CD4-positive, alpha-beta memory T cell (primary cell): ENCODE measurements at regions not wholly inside any gene's neighbourhood (a gene's known extent, or its start where the extent isn't known, plus 50 kb on each side); places are given as distances from the start of the nearest gene placed in this dataset.

Experiments used
- CTCF ChIA-PET: fragments of 350-600 bp; sonication (Branson Sonifier 250); formaldehyde crosslinking; loops from one replicate; lab custom pipeline; 2021; ENCODE audit warnings: inconsistent platforms; ENCODE audit not compliant: partially characterized antibody; lab: Charles Lee
- POLR2A ChIA-PET: fragments of 350-600 bp; sonication (Branson Sonifier 250); formaldehyde crosslinking; loops from one replicate; lab custom pipeline; 2021; ENCODE audit not compliant: partially characterized antibody; lab: Charles Lee
- DNase-seq, 5 donors: peaks; one replicate each; pipeline versions ENCODE4 v3.0.0 to v3.0.0-alpha.2; 2020 to 2022; ENCODE audit warnings: mixed read lengths in 1 of 5
- H3K27ac ChIP-seq: one replicate; pipeline ENCODE4 v1.7.0; 2013; ENCODE audit warnings: low read depth, low read length
- H3K27me3 ChIP-seq: 2 replicates; pipeline ENCODE4 v1.7.0; 2013; ENCODE audit warnings: mild to moderate bottlenecking, low read length, moderate library complexity; ENCODE audit not compliant: insufficient read depth
- H3K36me3 ChIP-seq: 2 replicates; pipeline ENCODE4 v1.7.0; 2013; ENCODE audit warnings: mild to moderate bottlenecking, low read length, moderate library complexity; ENCODE audit not compliant: insufficient read depth
- H3K4me1 ChIP-seq: 2 replicates; pipeline ENCODE4 v1.7.0; 2013; ENCODE audit warnings: mild to moderate bottlenecking, low read length, moderate library complexity; ENCODE audit not compliant: insufficient read depth
- H3K4me3 ChIP-seq, 2 donors: one replicate each; pipeline ENCODE4 v1.7.0; 2013; ENCODE audit warnings: low read length in 2 of 2, mild to moderate bottlenecking in 1 of 2
- H3K9me3 ChIP-seq, 2 donors: one replicate each; pipeline ENCODE4 v1.7.0; 2013; ENCODE audit warnings: low read length in 2 of 2, control low read depth in 1 of 2; ENCODE audit not compliant: control insufficient read depth in 1 of 2
- H3K27ac Mint-ChIP-seq, 7 donors: one replicate each; pipeline ENCODE4 v1.8.0; 2020 to 2021; ENCODE audit warnings: mixed read lengths in 7 of 7, mild to moderate bottlenecking in 6 of 7, inconsistent platforms in 3 of 7, moderate library complexity in 3 of 7
- H3K27me3 Mint-ChIP-seq, 2 donors: one replicate each; pipeline ENCODE4 v1.8.0; 2020 to 2021; ENCODE audit warnings: mixed read lengths in 2 of 2
- H3K36me3 Mint-ChIP-seq, 2 donors: one replicate each; pipeline ENCODE4 v1.8.0; 2020 to 2021; ENCODE audit warnings: mixed read lengths in 2 of 2, inconsistent platforms in 1 of 2, mild to moderate bottlenecking in 1 of 2
- H3K4me1 Mint-ChIP-seq, 4 donors: one replicate each; pipeline ENCODE4 v1.8.0; 2020 to 2021; ENCODE audit warnings: mixed read lengths in 4 of 4, mild to moderate bottlenecking in 1 of 4
- H3K4me3 Mint-ChIP-seq, 8 donors: one replicate each; pipeline ENCODE4 v1.8.0; 2020 to 2021; ENCODE audit warnings: mixed read lengths in 8 of 8, mild to moderate bottlenecking in 7 of 8, moderate library complexity in 6 of 8, inconsistent platforms in 3 of 8
- H3K9me3 Mint-ChIP-seq, 8 donors: one replicate each; pipeline ENCODE4 v1.8.0; 2020 to 2021; ENCODE audit warnings: mixed read lengths in 8 of 8, mild to moderate bottlenecking in 5 of 8, inconsistent platforms in 3 of 8, moderate library complexity in 1 of 8
- intact Hi-C: fragments of 100-400 bp; cut with micrococcal nuclease; formaldehyde crosslinking; loops from one replicate; pipeline ENCODE4 v1.15.1; 2023

DNA sequence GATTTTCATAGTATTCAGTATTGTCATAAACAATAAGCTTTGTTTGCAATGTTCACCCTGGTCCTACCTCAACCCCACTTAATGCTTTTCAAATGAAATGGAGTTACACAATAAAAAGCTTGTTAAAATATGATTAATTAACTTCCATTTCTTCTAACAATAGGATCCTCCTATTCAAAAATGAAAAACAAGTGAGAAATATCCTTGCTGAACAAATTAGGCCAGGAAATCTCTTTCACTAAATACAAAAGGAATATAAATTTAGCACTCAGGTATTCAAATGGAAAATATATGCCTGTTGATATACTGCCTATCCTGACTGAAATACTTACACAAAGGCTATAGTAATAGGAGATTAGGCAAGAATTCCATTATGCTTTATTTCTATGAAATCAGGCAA lies 323.4 kb upstream of the GRM3 start:
- CTCF ChIA-PET = no interaction called here
- intact Hi-C loops = no loop called here
- POLR2A ChIA-PET = no interaction called here
- no peak for DNase-seq
- Histone ChIP-seq H3K27me3 (no peaks in the 10 kb centered on the region), H3K36me3 (no peaks in the 10 kb centered on the region), H3K4me3 (no peak overlapping the region), H3K27ac (no peak overlapping the region), H3K9me3 (no peaks in the 10 kb centered on the region), H3K4me1 (no peaks in the 10 kb centered on the region)
- Mint-ChIP-seq H3K9me3 (peaks cover 0 to 12% (median under 1%) of the 10 kb centered on the region in 8 donors), H3K36me3 (no peaks in the 10 kb centered on the region), H3K4me3 (no peak overlapping the region), H3K4me1 (no peaks in the 10 kb centered on the region), H3K27me3 (no peaks in the 10 kb centered on the region), H3K27ac (no peak overlapping the region)

GRCh38 chr7:86313842-86314241 lies 329.9 kb upstream of the GRM3 start:
- CTCF ChIA-PET = no interaction called here
- intact Hi-C loops = no loop called here
- Histone ChIP-seq H3K27ac (no peak overlapping the region), H3K4me1 (no peaks in the 10 kb centered on the region), H3K9me3 (no peaks in the 10 kb centered on the region), H3K4me3 (no peak overlapping the region), H3K36me3 (no peaks in the 10 kb centered on the region), H3K27me3 (no peaks in the 10 kb centered on the region)
- Mint-ChIP-seq H3K36me3 (no peaks in the 10 kb centered on the region), H3K27me3 (no peaks in the 10 kb centered on the region), H3K4me3 (no peak overlapping the region), H3K4me1 (no peaks in the 10 kb centered on the region), H3K27ac (no peak overlapping the region), H3K9me3 (peaks cover 0 to 8% (median 0%) of the 10 kb centered on the region in 8 donors)
- POLR2A ChIA-PET = no interaction called here
- DNase-seq = no peak

DNA sequence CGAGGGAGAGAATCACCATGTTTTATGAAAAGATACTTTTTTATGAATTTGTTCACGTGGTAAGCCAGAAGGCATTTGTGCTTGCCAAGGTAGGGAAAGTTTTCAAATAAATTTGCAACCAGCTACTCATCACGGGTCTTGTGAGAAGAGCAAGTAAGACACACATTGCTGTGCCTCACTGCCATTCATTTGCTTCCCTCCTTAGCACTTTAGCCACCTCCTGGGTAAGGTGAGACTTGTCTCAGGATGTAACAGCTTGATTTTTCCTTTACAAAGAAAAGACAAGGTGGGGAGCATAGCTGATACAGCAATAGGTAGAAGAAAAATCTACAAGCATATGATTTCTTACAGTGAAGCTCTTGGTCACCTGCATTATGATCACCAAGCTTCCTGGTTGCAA lies 342.4 kb upstream of the GRM3 start:
- H3K27ac ChIP-seq = no peak overlapping the region
- H3K4me1 ChIP-seq = no peaks in the 10 kb centered on the region
- H3K9me3 ChIP-seq = no peaks in the 10 kb centered on the region
- Mint-ChIP-seq H3K27me3 (no peaks in the 10 kb centered on the region), H3K36me3 (no peaks in the 10 kb centered on the region), H3K9me3 (peaks cover 0 to 5% (median 2%) of the 10 kb centered on the region in 8 donors), H3K4me3 (no peak overlapping the region), H3K27ac (no peak overlapping the region), H3K4me1 (no peaks in the 10 kb centered on the region)
- H3K4me3 ChIP-seq = no peak overlapping the region
- no peaks in the 10 kb centered on the region for H3K36me3 ChIP-seq
- ChIA-PET CTCF (no interaction called here), POLR2A (no interaction called here)
- intact Hi-C loops = no loop called here
- no peak for DNase-seq
- H3K27me3 ChIP-seq = no peaks in the 10 kb centered on the region

DNA sequence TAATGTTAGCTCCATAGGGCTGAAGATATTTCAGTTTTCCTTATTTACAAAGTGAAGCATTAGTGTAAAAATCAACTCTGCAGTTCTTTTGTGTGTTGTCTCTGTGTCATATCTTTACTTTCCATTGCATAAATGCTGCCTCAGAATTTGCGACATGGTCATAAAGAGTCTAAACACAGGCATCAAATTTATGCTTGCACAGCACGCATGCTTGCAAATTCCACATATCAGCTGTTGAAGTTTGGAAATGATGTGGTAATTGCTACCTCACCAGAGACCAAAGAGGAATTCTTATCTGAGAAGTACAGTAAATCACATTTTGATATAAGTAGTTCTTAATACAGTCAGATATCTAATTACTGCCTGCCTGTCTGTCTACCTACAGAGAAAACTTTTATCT lies 348.2 kb upstream of the GRM3 start:
- no peaks in the 10 kb centered on the region for H3K27me3 ChIP-seq
- no peak overlapping the region for H3K4me3 ChIP-seq
- peaks cover 0 to 8% (median 2%) of the 10 kb centered on the region in 8 donors for H3K9me3 Mint-ChIP-seq
- H3K9me3 ChIP-seq = no peaks in the 10 kb centered on the region
- CTCF ChIA-PET = no interaction called here
- POLR2A ChIA-PET = no interaction called here
- H3K27ac Mint-ChIP-seq = no peak overlapping the region
- H3K4me3 Mint-ChIP-seq = no peak overlapping the region
- intact Hi-C loops = no loop called here
- H3K27me3 Mint-ChIP-seq = no peaks in the 10 kb centered on the region
- no peaks in the 10 kb centered on the region for H3K4me1 ChIP-seq
- no peaks in the 10 kb centered on the region for H3K36me3 Mint-ChIP-seq
- no peaks in the 10 kb centered on the region for H3K4me1 Mint-ChIP-seq
- no peak overlapping the region for H3K27ac ChIP-seq
- H3K36me3 ChIP-seq = no peaks in the 10 kb centered on the region
- DNase-seq = no peak

DNA sequence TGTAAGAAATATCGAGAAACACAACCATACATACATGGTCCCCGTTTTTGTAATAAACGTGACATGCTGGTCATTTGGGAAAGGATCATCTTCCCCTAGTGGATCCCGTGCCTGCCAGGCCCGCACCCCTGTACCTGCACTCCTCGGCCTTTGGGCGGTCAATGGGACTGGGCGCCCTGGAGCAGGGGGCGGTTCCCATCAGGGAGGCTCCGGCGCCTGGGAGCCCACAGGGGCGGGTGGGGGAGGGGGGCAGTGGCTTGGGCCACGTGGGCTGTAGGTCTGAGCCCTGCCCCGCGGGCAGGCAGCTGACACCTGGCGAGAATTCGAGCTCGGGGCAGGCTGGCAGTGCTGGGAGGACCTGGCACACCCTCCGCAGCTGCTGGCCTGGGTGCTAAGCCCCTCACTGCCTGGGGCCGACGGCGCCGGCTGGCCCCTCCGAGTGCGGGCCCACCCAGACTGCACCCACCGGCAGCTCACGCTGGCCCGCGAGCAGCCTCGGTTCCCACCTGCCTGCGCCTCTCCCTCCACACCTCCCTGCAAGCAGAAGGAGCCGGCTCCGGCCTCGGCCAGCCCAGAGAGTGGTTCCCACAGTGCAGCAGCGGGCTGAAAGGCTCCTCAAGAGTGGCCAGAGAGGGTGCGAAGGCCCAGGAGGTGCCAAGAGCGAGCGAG lies 361.6 kb upstream of the GRM3 start:
- Mint-ChIP-seq H3K9me3 (peaks cover 0 to 8% (median 2%) of the 10 kb centered on the region in 8 donors), H3K4me3 (no peak overlapping the region), H3K4me1 (no peaks in the 10 kb centered on the region), H3K27ac (no peak overlapping the region), H3K36me3 (no peaks in the 10 kb centered on the region), H3K27me3 (no peaks in the 10 kb centered on the region)
- CTCF ChIA-PET = no interaction called here
- Histone ChIP-seq H3K27ac (no peak overlapping the region), H3K36me3 (no peaks in the 10 kb centered on the region), H3K4me3 (no peak overlapping the region), H3K9me3 (no peaks in the 10 kb centered on the region), H3K27me3 (no peaks in the 10 kb centered on the region), H3K4me1 (no peaks in the 10 kb centered on the region)
- intact Hi-C loops = no loop called here
- POLR2A ChIA-PET = no interaction called here
- no peak for DNase-seq

DNA sequence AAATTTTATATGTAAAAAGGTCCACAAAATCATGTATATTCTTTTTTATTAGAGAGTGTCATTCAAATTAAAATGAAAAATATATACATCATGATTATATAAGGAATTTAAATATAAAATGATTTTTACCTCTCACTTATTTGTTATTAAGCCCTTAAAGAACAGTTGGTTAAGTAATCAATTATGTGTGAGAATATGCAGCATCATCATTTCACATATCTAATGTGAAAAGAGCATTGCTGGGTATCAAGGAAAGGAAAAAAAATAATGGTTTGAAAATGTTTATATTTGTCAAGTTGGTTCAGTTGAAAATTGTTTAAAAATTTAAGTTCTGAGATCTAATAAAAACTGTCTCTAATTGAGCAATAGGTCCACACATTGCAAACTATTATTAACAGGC lies 363.6 kb upstream of the GRM3 start:
- POLR2A ChIA-PET = no interaction called here
- Histone ChIP-seq H3K9me3 (no peaks in the 10 kb centered on the region), H3K27ac (no peak overlapping the region), H3K27me3 (no peaks in the 10 kb centered on the region), H3K36me3 (no peaks in the 10 kb centered on the region), H3K4me3 (no peak overlapping the region), H3K4me1 (no peaks in the 10 kb centered on the region)
- Mint-ChIP-seq H3K27ac (no peak overlapping the region), H3K27me3 (no peaks in the 10 kb centered on the region), H3K4me1 (no peaks in the 10 kb centered on the region), H3K9me3 (peaks cover 0 to 16% (median 2%) of the 10 kb centered on the region in 8 donors), H3K36me3 (no peaks in the 10 kb centered on the region), H3K4me3 (no peak overlapping the region)
- intact Hi-C loops = no loop called here
- no peak for DNase-seq
- CTCF ChIA-PET = no interaction called here

GRCh38 chr7:86262781-86263180 lies 380.9 kb upstream of the GRM3 start:
- no peaks in the 10 kb centered on the region for H3K9me3 ChIP-seq
- no peaks in the 10 kb centered on the region for H3K4me1 ChIP-seq
- Mint-ChIP-seq H3K9me3 (peaks cover 0 to 15% (median 7%) of the 10 kb centered on the region in 8 donors), H3K27me3 (no peaks in the 10 kb centered on the region), H3K4me1 (no peaks in the 10 kb centered on the region), H3K36me3 (no peaks in the 10 kb centered on the region), H3K27ac (no peak overlapping the region), H3K4me3 (no peak overlapping the region)
- H3K27ac ChIP-seq = no peak overlapping the region
- H3K27me3 ChIP-seq = no peaks in the 10 kb centered on the region
- no peaks in the 10 kb centered on the region for H3K36me3 ChIP-seq
- POLR2A ChIA-PET = no interaction called here
- intact Hi-C loops = no loop called here
- H3K4me3 ChIP-seq = no peak overlapping the region
- CTCF ChIA-PET = no interaction called here
- DNase-seq = no peak

- intact Hi-C loops = no loop called here
These were observed 385.8 kb upstream of the GRM3 start for GRCh38 chr7:86257894-86258293.

More at GRCh38 chr7:86257894-86258293, 385.8 kb upstream of the GRM3 start:
- H3K27ac ChIP-seq = no peak overlapping the region
- H3K27me3 Mint-ChIP-seq = no peaks in the 10 kb centered on the region
- no peaks in the 10 kb centered on the region for H3K9me3 ChIP-seq
- H3K9me3 Mint-ChIP-seq = peaks cover 0 to 15% (median 12%) of the 10 kb centered on the region in 8 donors
- no peak overlapping the region for H3K27ac Mint-ChIP-seq
- CTCF ChIA-PET = no interaction called here
- no peaks in the 10 kb centered on the region for H3K4me1 Mint-ChIP-seq
- H3K36me3 ChIP-seq = no peaks in the 10 kb centered on the region
- H3K4me1 ChIP-seq = no peaks in the 10 kb centered on the region
- H3K27me3 ChIP-seq = no peaks in the 10 kb centered on the region
- H3K36me3 Mint-ChIP-seq = no peaks in the 10 kb centered on the region
- no peak for DNase-seq
- no peak overlapping the region for H3K4me3 ChIP-seq
- no peak overlapping the region for H3K4me3 Mint-ChIP-seq
- POLR2A ChIA-PET = no interaction called here
